ENCODE measurements at regions not wholly inside any gene's neighbourhood (a gene's known extent, or its start where the extent isn't known, plus 50 kb on each side); places are given as distances from the start of the nearest gene placed in this dataset.

- H3K36me3 Mint-ChIP-seq (ENCODE audit: insufficient read depth, unreplicated experiment), result peaks cover 5% of the 10 kb centered on the region
- H3K27me3 Mint-ChIP-seq (ENCODE audit: insufficient read depth, unreplicated experiment), result no peaks in the 10 kb centered on the region
- H3K4me3 Mint-ChIP-seq (ENCODE audit: unreplicated experiment), result no peak overlapping the region
- H3K9me3 Mint-ChIP-seq (ENCODE audit: unreplicated experiment), result peaks cover 11% of the 10 kb centered on the region
- H3K27ac Mint-ChIP-seq (ENCODE audit: low read depth, unreplicated experiment), result no peak overlapping the region
- CTCF ChIA-PET, result interaction anchor here (0.5 to 1.5 kb wide), 3 partner anchors 19 to 511 kb away, joined by 3 to 6 read pairs (median 3); no protein-coding TSS in a partner anchor
- no peak for TF ChIP-seq CTCF (IDR thresholded peaks at IDR 0.05; ENCODE audit: unreplicated experiment)
- no TSS peak for BruUV-seq (replicated peaks)
- POLR2A ChIA-PET, result interaction anchor here (1.1 kb wide), 1 partner anchor 17 kb away, joined by 4 read pairs; no protein-coding TSS in a partner anchor
- no peak for DNase-seq (ENCODE audit: unreplicated experiment)
- intact Hi-C loops (cut with micrococcal nuclease), result no loop called here
- peaks cover 15% of the 10 kb centered on the region for H3K4me1 Mint-ChIP-seq (ENCODE audit: insufficient read depth, unreplicated experiment)
These were observed 68.8 kb upstream of the PRNP start for GRCh38 chr20:4617484-4617883.

- Mint-ChIP-seq H3K36me3 (ENCODE audit: insufficient read depth, unreplicated experiment) (peaks cover 5% of the 10 kb centered on the region), H3K27me3 (ENCODE audit: insufficient read depth, unreplicated experiment) (no peaks in the 10 kb centered on the region), H3K27ac (ENCODE audit: low read depth, unreplicated experiment) (no peak overlapping the region), H3K4me3 (ENCODE audit: unreplicated experiment) (no peak overlapping the region), H3K9me3 (ENCODE audit: unreplicated experiment) (peaks cover 7% of the 10 kb centered on the region), H3K4me1 (ENCODE audit: insufficient read depth, unreplicated experiment) (peaks cover 17% of the 10 kb centered on the region)
- TF ChIP-seq CTCF (IDR thresholded peaks at IDR 0.05; ENCODE audit: unreplicated experiment), result no peak
- no TSS peak for BruUV-seq (replicated peaks)
- intact Hi-C loops (cut with micrococcal nuclease), result no loop called here
- ChIA-PET CTCF (interaction anchor here (0.5 to 2.6 kb wide), 4 partner anchors 19 to 510 kb away, joined by 3 to 9 read pairs (median 4); no protein-coding TSS in a partner anchor), POLR2A (interaction anchor here (1.1 kb wide), 1 partner anchor 17 kb away, joined by 4 read pairs; no protein-coding TSS in a partner anchor)
- DNase-seq (ENCODE audit: unreplicated experiment), result no peak
These were observed 69.2 kb upstream of the PRNP start for GRCh38 chr20:4617019-4617418.

- peak overlapping the region; percentile 43 for H3K27ac Mint-ChIP-seq (ENCODE audit: low read depth, unreplicated experiment)
- POLR2A ChIA-PET, result interaction anchor here (0.5 to 3.9 kb wide), 16 partner anchors 9 to 356 kb away, joined by 3 to 19 read pairs (median 5); no protein-coding TSS in a partner anchor
- peaks cover 5% of the 10 kb centered on the region for H3K36me3 Mint-ChIP-seq (ENCODE audit: insufficient read depth, unreplicated experiment)
- CTCF ChIA-PET, result interaction anchor here (0.6 to 2.6 kb wide), 32 partner anchors 9 to 727 kb away, joined by 3 to 28 read pairs (median 5); partner anchors contain the start of gene PRND
- H3K9me3 Mint-ChIP-seq (ENCODE audit: unreplicated experiment), result no peaks in the 10 kb centered on the region
- peaks cover 17% of the 10 kb centered on the region for H3K4me1 Mint-ChIP-seq (ENCODE audit: insufficient read depth, unreplicated experiment)
- no TSS peak for BruUV-seq (replicated peaks)
- intact Hi-C loops (cut with micrococcal nuclease), result loop anchor here (1.0 to 2.0 kb wide), 3 partner anchors 53 to 106 kb away; no protein-coding TSS in a partner anchor
- H3K27me3 Mint-ChIP-seq (ENCODE audit: insufficient read depth, unreplicated experiment), result no peaks in the 10 kb centered on the region
- peak; percentile 63 for TF ChIP-seq CTCF (IDR thresholded peaks at IDR 0.05; ENCODE audit: unreplicated experiment)
- DNase-seq (ENCODE audit: unreplicated experiment), result peak; percentile 80
- H3K4me3 Mint-ChIP-seq (ENCODE audit: unreplicated experiment), result peak overlapping the region; percentile 19
These were observed 72.3 kb upstream of the PRNP start for GRCh38 chr20:4613718-4614620.

GRCh38 chr20:4613184-4613583, 73.1 kb upstream of the PRNP start:
- no peaks in the 10 kb centered on the region for H3K9me3 Mint-ChIP-seq (ENCODE audit: unreplicated experiment)
- H3K27me3 Mint-ChIP-seq (ENCODE audit: insufficient read depth, unreplicated experiment), result no peaks in the 10 kb centered on the region
- no TSS peak for BruUV-seq (replicated peaks)
- CTCF ChIA-PET, result interaction anchor here (0.6 to 8.8 kb wide), 31 partner anchors 8 to 726 kb away, joined by 3 to 234 read pairs (median 5); partner anchors contain the start of gene PRND
- peak overlapping the region; percentile 43 for H3K27ac Mint-ChIP-seq (ENCODE audit: low read depth, unreplicated experiment)
- intact Hi-C loops (cut with micrococcal nuclease), result loop anchor here (2.0 kb wide), 1 partner anchor 76 kb away; no protein-coding TSS in a partner anchor
- peaks cover 17% of the 10 kb centered on the region for H3K4me1 Mint-ChIP-seq (ENCODE audit: insufficient read depth, unreplicated experiment)
- POLR2A ChIA-PET, result interaction anchor here (0.6 to 3.9 kb wide), 14 partner anchors 10 to 355 kb away, joined by 3 to 19 read pairs (median 6); no protein-coding TSS in a partner anchor
- H3K4me3 Mint-ChIP-seq (ENCODE audit: unreplicated experiment), result peak overlapping the region; percentile 19
- no peak for DNase-seq (ENCODE audit: unreplicated experiment)
- peaks cover 5% of the 10 kb centered on the region for H3K36me3 Mint-ChIP-seq (ENCODE audit: insufficient read depth, unreplicated experiment)
- no peak for TF ChIP-seq CTCF (IDR thresholded peaks at IDR 0.05; ENCODE audit: unreplicated experiment)

All from MCF 10A (cell line).